CD4-positive, alpha-beta T cell treated with Interleukin-4 for 1 hour (primary cell): ENCODE measurements at regions not wholly inside any gene's neighbourhood (a gene's known extent, or its start where the extent isn't known, plus 50 kb on each side); places are given as distances from the start of the nearest gene placed in this dataset.

Experiments
- DNase-seq, 2 donors: peaks; one replicate each; pipeline ENCODE4 v3.0.0-alpha.2; 2020 to 2022

- DNase-seq, result no peak
Observed at GRCh38 chr10:93180482-93180931, 106.8 kb downstream of the CYP26A1 start.

DNA sequence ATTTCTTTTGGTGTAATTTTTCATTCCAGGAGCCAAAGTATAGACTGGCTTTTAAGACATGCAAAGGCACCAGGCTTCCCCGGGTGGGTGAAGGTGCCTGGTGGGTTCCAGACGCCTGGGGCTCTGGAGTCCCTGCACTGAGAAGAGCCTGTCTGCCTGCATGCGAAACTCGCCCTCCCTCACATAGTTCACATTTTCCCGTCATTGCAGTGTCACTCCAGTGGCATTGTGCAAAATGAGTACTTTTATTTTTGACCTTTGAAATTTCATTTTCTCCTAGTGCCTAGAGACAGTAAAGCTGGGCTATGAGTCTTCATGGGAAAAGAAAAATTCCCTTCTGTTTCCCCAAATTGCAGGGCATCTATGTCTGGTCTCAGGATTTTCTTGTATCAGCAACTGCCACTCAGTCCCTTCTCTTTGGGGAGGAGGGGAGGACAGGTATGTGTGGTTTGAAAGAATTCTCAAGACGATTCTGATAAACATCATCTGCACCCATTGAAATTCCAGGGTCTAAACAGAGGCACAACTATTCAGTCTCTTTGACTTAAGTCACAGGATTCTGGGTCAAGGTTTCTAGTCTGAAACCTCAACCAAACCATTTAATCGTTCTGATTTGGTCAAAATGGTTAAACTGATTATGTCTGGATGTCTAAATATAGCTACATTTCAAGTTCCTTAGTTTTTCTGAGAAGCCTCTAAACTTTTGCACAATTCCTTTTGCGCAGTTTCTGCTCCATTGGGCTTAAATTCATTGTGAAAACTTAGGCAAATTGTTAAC lies 107.8 kb downstream of the CYP26A1 start:
- no peak for DNase-seq

DNA sequence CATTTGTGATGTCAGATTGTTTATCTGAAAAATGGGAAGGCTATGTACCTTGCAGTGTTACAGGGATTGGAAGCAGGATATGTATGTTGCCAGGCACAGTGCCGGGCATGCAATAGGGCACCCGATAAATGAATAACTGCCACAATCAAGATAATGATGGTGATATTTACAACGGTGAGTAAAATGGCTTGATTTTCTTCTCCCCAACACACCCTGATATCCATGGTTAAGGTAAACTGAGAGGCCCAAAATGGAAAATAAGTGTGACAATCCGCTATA lies 108.3 kb downstream of the CYP26A1 start:
- no peak for DNase-seq

DNA sequence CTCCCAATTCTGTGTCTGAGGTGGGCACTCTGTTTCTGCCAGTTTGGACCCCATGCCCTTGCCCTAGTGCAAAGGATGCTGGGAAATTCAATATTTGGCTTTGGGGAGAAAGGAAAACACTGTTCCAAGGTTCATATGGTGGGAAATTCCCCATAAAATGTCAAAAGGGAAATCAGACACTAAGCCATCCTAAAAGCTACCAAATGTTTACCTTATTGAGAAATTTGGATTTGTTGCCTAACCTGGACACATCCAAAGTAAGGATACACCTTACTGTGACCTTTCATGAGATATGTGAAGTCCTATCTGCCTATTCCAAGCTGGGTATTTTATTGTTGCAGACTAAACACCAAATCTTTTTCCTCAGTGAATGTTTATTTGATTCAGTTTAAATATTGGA lies 109.1 kb downstream of the CYP26A1 start:
- DNase-seq, result no peak

GRCh38 chr10:93186653-93187052 lies 113.0 kb downstream of the CYP26A1 start:
- DNase-seq, result no peak

DNA sequence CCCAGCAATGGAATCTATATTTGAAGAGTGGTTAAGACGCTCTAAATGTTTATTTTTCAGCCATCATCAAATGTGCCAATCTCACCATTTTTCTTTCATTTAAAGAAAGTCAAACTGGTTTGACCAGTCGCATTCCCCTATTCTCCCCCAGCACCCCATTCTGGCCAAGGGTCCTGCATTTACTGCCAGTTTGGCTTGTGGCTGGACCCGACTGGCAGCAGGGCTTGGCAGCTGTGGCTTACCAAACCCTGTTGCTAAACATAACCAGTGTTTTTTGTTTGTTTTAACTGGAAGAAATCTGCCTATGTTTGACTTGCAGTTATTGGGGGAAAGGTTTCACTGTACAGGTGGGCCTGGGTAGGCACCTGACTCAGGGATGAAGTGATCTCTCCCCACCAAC lies 116.3 kb downstream of the CYP26A1 start:
- DNase-seq, result no peak

DNA sequence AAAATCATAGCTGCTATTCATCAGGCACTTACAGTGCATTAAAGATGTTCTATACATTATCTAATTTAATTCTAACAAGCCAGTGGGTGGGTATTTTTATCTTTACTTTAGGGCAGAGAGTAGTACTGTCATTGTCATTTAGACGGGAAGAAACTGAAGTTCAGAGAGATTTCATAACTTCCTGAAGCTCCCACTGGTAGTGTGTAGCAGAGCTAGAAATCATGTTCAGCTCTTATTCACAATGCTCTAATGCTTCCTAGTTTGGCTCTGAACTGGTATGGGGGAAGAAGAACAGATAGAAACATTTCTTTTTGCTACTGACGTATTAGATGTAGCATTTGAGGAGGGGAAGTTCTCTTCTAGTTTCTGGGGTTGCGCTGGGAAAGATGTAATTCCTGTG lies 116.7 kb downstream of the CYP26A1 start:
- DNase-seq, result no peak

DNA sequence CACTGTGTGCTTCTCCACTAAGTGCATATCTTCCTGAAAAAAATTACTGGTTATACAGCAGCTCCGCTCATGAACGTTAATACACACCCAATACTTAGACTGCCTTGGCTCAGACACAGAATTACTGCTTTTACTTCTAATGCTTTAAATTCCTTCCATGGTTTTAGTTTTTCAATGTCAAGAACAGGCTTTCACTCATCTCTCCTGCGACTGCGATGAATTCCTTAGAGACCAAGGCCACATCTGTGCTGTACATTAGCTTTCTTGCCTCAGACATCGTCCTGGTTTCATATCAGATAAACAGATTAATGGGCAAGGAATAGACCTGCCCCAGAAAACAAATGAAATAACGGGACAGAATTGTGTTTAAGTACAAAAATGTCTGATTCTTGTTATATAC lies 120.2 kb downstream of the CYP26A1 start:
- DNase-seq, result no peak

DNA sequence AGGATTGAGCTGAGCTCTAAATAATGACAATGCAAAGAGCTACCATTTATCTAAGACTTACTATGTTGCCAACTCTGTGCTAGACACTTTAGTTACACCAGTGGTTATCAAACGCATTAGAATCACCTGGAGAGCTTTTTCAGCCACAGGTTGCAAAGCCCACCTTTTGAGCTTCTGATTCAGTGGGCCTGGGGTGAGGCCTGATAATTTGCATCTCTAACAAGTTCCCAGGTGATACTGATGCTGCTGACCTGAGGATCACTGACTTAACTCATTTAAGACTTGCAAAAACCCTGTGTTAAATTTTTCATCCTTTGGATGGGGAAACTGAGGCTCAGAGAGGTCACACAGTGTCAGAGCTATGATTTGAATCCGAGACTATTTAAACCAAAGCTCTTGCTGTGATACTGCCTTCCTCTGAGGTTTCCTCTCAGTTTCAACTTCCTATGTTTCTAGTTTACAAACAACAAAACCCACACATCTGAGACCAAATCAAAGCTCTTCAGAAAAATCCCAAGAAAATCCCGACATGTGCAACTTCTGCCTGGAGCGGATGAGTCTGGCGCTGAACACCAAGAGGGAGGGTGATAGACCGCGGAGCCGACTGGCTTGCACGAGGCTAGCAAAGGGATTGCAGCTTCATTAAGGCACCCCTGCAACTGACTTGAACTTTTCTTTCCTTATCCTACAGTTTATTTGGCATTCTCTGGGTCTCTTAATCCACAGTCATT lies 124.9 kb downstream of the CYP26A1 start:
- no peak for DNase-seq

DNA sequence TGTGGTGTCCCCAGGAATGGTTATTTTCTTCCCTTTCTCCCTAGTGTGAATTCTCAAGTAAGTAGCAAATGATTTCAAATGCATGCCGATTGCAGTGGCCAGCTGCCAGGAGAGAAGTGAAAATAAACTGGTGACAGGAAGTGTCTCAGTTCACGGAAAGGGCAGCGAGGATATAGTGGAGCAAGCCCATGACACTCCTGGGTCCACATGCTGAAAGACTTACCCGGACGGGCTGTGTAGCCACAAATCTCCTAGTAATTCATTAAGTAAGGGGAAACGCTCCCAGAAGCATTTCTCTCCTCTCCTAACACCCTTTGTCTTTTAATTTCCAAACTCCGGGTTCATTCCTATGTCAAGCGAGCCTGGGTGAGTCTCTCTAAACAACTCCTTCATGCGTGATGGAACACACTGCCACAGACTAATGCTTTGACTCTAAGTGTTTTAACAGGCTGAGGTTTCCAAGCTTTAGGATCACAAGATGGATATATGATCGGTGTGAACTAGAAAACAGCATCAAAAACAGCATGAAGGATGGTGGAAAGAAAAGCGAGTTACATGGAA lies 125.6 kb downstream of the CYP26A1 start:
- DNase-seq, result peak in 1 of 2 donors; percentile 35

- DNase-seq, result no peak
Observed at GRCh38 chr10:93204494-93205485, 131.1 kb downstream of the CYP26A1 start.

DNA sequence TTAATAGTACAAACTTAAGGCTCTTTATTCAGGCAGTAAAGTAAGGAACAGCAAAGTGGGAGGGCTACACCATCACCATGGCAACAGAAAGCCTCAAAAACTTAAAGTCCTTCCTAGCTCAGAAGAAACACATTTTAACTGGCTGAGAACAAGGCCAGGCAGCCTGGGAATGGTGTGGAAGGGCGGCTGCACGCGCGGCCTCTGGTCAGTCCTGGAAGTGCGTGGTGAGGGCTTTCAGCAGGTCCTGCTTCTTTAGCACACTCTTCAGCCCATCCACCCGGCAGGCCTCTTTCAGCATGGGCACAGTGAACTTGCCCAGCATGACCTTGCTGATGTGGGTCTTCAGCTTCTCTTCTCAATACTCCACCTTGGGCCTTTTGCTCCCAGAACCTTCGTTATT lies 133.0 kb downstream of the CYP26A1 start:
- DNase-seq, result no peak

DNA sequence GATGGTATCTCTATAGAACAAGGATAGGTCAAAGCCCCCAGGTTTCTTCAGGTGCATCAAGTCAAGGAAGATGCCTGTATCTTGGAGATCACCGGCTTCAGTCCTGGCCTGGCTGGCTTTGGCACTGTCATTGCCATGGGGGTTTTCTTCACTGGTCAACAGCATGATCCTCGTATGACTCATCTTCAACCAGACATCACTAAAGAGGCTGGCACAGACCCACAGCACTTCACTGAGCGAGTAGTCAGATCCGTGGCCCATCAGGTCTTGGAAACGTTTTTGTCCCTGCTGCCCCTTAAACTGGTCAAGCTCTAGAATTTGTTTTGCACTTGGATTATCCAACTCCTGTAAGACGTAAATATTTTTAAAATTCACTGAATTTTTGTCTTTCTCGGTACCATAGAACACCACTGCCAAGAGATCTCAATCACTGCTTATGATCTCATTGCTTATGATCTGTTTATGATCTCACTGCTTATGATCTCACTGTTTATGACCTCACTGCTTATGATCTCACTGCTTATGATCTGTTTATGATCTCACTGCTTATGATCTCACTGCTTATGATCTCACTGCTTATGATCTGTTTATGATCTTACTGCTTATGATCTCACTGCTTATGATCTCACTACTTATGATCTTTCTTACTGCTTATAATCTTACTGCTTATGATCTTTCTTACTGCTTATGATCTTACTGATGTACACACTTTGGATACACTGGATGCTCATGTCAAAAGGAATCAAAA lies 135.2 kb downstream of the CYP26A1 start:
- no peak for DNase-seq

DNA sequence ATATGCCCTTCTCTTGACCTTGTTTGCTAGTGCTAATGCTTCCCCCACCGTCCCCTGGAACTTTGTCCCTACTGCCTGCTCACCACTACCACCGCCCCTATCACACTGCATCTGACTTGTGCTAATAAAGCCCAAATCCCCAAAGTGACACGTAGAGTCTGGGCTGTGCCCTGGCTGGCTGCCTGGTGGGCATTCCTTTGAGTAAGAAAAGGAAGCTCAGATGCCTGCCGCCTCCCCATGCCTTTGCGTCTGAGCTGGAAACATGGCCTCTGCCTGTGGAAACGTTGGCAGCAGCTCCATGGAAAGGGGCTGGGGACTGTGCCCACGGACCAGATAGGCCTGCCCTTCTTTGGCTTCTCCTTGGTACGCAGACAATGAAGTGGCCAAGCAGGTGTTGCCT lies 138.3 kb downstream of the CYP26A1 start:
- DNase-seq, result no peak

GRCh38 chr10:93215312-93215711 lies 141.6 kb downstream of the CYP26A1 start:
- DNase-seq, result no peak

DNA sequence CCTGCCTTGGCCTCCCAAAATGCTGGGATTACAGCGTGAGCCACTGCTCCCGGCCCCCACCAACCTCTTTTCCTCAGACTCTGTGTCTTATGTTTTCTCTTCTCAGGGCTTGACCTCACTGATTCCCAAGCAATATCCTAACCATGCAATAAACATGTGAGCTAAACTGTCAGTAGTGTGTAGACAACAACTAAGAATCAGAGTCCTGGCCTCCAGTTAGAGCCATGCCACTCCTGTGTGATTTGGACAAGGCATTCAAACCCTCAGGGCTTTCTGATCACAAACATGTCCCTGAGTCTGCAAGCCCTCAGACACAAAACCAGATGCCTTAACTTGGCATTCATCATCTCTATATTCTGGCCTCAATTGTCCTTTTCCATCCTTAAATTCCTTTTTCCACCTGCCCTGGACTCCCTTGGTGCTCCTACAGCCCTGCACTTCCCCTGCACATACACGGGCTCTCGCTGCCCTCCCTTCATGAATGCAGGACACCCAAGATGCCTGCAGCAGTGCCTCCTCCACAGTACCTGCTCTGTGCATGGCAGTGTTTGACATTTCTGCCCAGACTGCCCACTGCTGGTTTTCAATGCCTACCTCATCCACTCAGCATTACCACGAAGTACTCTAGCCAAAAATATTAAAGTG lies 142.8 kb downstream of the CYP26A1 start:
- DNase-seq, result no peak

- no peak for DNase-seq
Observed at GRCh38 chr10:93218386-93218785, 144.7 kb downstream of the CYP26A1 start.

DNA sequence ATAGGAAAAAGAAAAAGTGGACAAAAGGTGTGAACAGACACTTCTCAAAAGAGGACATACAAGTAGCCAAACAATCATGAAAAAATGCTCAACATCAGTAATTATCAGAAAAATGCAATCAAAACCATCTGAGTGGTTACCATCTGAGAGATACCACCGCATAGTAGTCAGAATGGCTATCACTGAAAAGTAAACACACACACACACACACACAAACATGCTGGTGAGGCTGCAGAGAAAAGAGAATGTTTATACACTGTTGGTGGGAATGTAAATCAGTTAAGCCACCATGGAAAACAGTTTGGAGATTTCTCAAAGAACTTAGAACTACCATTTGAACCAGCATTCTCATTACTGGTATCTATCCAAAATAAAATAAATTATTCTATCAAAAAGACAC lies 145.7 kb downstream of the CYP26A1 start:
- no peak for DNase-seq

DNA sequence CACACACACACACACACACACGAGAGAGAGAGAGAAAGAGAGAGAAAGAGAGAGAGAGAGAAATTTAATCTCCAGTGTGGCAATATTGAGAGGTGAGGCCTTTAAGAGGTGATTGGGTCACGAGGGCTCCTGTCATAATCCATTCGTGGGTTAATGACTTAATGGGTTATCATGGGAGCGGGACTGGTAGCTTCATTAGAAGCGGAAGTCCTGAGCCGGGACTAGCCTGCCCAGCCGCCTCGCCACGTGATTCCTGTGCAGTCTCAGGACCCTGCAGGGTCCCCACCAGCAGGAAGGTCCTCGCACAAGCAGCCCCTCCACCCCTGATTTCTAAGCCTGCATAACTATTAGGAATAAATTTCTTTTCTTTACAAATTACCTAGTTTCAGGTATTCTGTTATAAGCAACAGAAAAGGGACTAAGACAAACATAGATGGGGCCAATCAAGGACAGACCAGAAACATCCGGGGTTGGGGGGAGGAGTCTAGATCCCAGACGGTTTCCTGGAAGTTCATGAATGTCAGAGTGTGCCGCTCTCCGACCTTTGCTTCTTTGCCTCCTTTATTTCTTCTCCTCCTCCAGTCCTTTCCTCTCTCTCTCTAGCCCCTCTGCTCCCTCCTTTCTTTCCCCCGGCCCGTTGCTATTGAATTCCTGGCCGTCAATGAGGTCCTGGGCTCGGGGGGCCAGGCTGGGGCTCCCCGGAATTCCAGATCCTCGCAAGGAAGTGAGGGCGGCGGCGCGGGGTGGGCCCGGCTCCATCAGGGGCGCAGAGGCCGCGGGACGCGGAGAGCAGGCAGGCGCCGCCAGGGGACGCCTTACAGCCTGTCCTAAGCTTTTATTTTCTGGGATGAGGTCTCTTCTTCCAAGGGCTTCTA lies 146.8 kb downstream of the CYP26A1 start:
- no peak for DNase-seq

DNA sequence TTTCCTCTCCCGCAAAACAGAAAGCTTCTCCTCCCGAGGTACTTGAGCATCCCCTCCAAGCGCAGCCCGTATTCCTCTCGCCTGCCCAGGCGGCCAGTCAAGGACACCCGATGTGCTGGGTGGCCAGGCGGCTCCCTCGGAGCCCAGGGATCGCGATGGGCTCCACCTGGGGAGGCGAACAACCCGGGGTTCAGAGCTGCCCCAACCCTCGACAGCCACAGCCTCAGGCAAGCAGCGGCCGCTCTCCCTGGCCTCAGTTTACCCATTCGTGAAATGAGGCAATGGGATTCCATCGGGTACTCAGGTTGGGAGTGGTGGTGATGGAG lies 147.4 kb downstream of the CYP26A1 start:
- DNase-seq, result no peak

DNA sequence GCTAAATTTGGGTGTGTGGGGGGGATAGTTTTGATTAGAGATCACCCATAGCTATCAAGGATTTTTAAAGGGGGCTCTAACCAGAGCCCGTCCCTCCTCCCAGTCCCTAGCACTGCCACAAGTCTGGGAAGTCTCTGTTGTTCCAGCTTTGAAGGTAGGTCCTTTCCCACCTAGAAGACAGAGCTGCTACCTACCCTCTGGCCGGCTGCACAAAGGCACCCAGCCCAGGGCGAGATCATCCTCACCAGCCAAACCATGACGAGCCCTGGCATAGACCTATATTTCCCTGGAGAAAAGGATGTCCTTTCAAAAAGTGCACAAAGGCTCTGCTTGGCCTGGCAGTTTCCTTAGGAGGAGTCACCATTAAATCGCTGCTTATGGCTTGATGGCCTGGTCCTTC lies 147.8 kb downstream of the CYP26A1 start:
- DNase-seq, result no peak
